SU-DHL-6 (cell line): ENCODE measurements at regions not wholly inside any gene's neighbourhood (a gene's known extent, or its start where the extent isn't known, plus 50 kb on each side); places are given as distances from the start of the nearest gene placed in this dataset.

Experiments used
- H2AFZ ChIP-seq: fragments of 200-600 bp; sonication (generic); 2 replicates; pipeline ENCODE4 v1.6.1; 2014; ENCODE audit warnings: low read depth, mild to moderate bottlenecking, moderate library complexity, mixed read lengths, antibody characterized with exemption, low read length; ENCODE audit not compliant: severe bottlenecking
- H3F3A ChIP-seq: fragments of 200-600 bp; shearing (Covaris generic); 2 replicates; pipeline ENCODE4 v1.6.0; 2016; ENCODE audit warnings: antibody characterized with exemption, mild to moderate bottlenecking; ENCODE audit not compliant: insufficient read depth
- H3K27ac ChIP-seq: fragments of 200-600 bp; sonication (generic); 2 replicates; pipeline ENCODE4 v1.5.1; 2016; ENCODE audit warnings: low read depth, mild to moderate bottlenecking, low read length, moderate library complexity, mixed read lengths
- H3K27me3 ChIP-seq: fragments of 200-600 bp; sonication (generic), shearing (Covaris generic); 2 replicates; pipeline ENCODE4 v1.6.0; 2014; ENCODE audit warnings: mild to moderate bottlenecking, low read length
- H3K36me3 ChIP-seq: fragments of 200-600 bp; sonication (generic); 2 replicates; pipeline ENCODE4 v1.6.1; 2014; ENCODE audit warnings: mild to moderate bottlenecking, low read length, mixed read lengths
- H3K4me2 ChIP-seq: fragments of 300-600, 200-600 bp; shearing (Covaris generic), sonication (generic); 2 replicates; pipeline ENCODE4 v1.6.0; 2014; ENCODE audit warnings: low read length, low read depth, mild to moderate bottlenecking; ENCODE audit not compliant: poor library complexity, severe bottlenecking
- H3K4me3 ChIP-seq: fragments of 200-600 bp; sonication (generic); 2 replicates; pipeline ENCODE4 v1.5.1; 2014; ENCODE audit warnings: antibody characterized with exemption, low read length, mild to moderate bottlenecking, mixed read lengths; ENCODE audit not compliant: insufficient read depth, poor library complexity, severe bottlenecking
- H3K79me2 ChIP-seq: fragments of 200-600 bp; sonication (generic); 2 replicates; pipeline ENCODE4 v1.6.1; 2014; ENCODE audit warnings: mild to moderate bottlenecking, low read length, moderate library complexity; ENCODE audit not compliant: insufficient read depth
- H3K9ac ChIP-seq: fragments of 200-600 bp; sonication (generic); 2 replicates; pipeline ENCODE4 v1.7.0; 2014; ENCODE audit warnings: mild to moderate bottlenecking, low read length
- H3K9me2 ChIP-seq: fragments of 200-600 bp; sonication (generic); replicated peaks from 2 replicates; pipeline ENCODE4 v1.6.1; 2014; ENCODE audit warnings: low read length; ENCODE audit not compliant: insufficient read depth
- H3K9me3 ChIP-seq: fragments of 200-600 bp; sonication (generic); 2 replicates; pipeline ENCODE4 v1.6.1; 2014; ENCODE audit warnings: low read length, mixed read lengths; ENCODE audit not compliant: insufficient read depth
- H4K20me1 ChIP-seq: fragments of 200-600 bp; sonication (generic); 2 replicates; pipeline ENCODE4 v1.6.1; 2014; ENCODE audit warnings: low read depth, mild to moderate bottlenecking, antibody characterized with exemption, low read length, moderate library complexity, mixed read lengths
- CTCF ChIP-seq: fragments of 200-600 bp; sonication (generic); IDR thresholded peaks from one replicate; pipeline ENCODE4 v1.5.1; 2017; ENCODE audit warnings: antibody characterized with exemption, mild to moderate bottlenecking, low read length, moderate library complexity; ENCODE audit not compliant: insufficient read depth, poor library complexity, severe bottlenecking
- EZH2phosphoT487 ChIP-seq: fragments of 200-600 bp; sonication (generic), shearing (Covaris generic); conservative IDR thresholded peaks from 2 replicates; pipeline ENCODE4 v1.6.1; 2018; ENCODE audit warnings: mild to moderate bottlenecking, antibody characterized with exemption, low read length, moderate library complexity, mixed read lengths

GRCh38 chr3:110093812-110094401 lies 756.6 kb upstream of the DPPA4 start:
- H3K9me2 ChIP-seq = no peaks in the 10 kb centered on the region
- H2AFZ ChIP-seq = no peak overlapping the region
- H3K9ac ChIP-seq = no peak overlapping the region
- no peaks in the 10 kb centered on the region for H3K9me3 ChIP-seq
- H3K4me2 ChIP-seq = no peak overlapping the region
- H3K79me2 ChIP-seq = no peaks in the 10 kb centered on the region
- no peaks in the 10 kb centered on the region for H3K27me3 ChIP-seq
- H4K20me1 ChIP-seq = no peaks in the 10 kb centered on the region
- H3K36me3 ChIP-seq = no peaks in the 10 kb centered on the region
- no peak overlapping the region for H3K4me3 ChIP-seq
- H3F3A ChIP-seq = no peaks in the 10 kb centered on the region
- no peak for TF ChIP-seq CTCF
- no peak for TF ChIP-seq EZH2phosphoT487
- no peak overlapping the region for H3K27ac ChIP-seq

GRCh38 chr3:110099711-110100110 lies 762.4 kb upstream of the DPPA4 start:
- Histone ChIP-seq H3K36me3 (no peaks in the 10 kb centered on the region), H3K9me3 (no peaks in the 10 kb centered on the region), H3K9me2 (no peaks in the 10 kb centered on the region), H3K4me2 (no peak overlapping the region), H3K9ac (no peak overlapping the region), H4K20me1 (no peaks in the 10 kb centered on the region), H3K27ac (no peak overlapping the region), H3K27me3 (no peaks in the 10 kb centered on the region), H2AFZ (no peak overlapping the region), H3K79me2 (no peaks in the 10 kb centered on the region), H3K4me3 (no peak overlapping the region), H3F3A (no peaks in the 10 kb centered on the region)
- no peak for TF ChIP-seq CTCF
- TF ChIP-seq EZH2phosphoT487 = no peak

GRCh38 chr3:110101361-110101760 lies 764.0 kb upstream of the DPPA4 start:
- Histone ChIP-seq H3K27me3 (no peaks in the 10 kb centered on the region), H3K79me2 (no peaks in the 10 kb centered on the region), H3K4me3 (no peak overlapping the region), H3K27ac (no peak overlapping the region), H3K36me3 (no peaks in the 10 kb centered on the region), H3K9ac (no peak overlapping the region), H3K9me3 (no peaks in the 10 kb centered on the region), H4K20me1 (no peaks in the 10 kb centered on the region), H3K4me2 (no peak overlapping the region), H2AFZ (no peak overlapping the region), H3F3A (no peaks in the 10 kb centered on the region), H3K9me2 (no peaks in the 10 kb centered on the region)
- TF ChIP-seq CTCF (no peak), EZH2phosphoT487 (no peak)
